ENCODE measurements at regions not wholly inside any gene's neighbourhood (a gene's known extent, or its start where the extent isn't known, plus 50 kb on each side); places are given as distances from the start of the nearest gene placed in this dataset.

GRCh38 chr9:93730648-93731047 is 154.3 kb downstream of the PHF2 start:
- TF ChIP-seq CTCF (IDR thresholded peaks at IDR 0.05), result no peak
- no peak for TF ChIP-seq POLR2A (IDR thresholded peaks at IDR 0.05)
- no peak for TF ChIP-seq EP300 (IDR thresholded peaks at IDR 0.05)

Measured in stomach (tissue), 4 donors.